WERI-Rb-1 (cell line): ENCODE measurements at regions not wholly inside any gene's neighbourhood (a gene's known extent, or its start where the extent isn't known, plus 50 kb on each side); places are given as distances from the start of the nearest gene placed in this dataset.

ENCODE experiments used
- DNase-seq: peaks from one replicate; pipeline ENCODE4 v3.0.0-alpha.2; 2020
- H3K27ac ChIP-seq: fragments of 250-450 bp; sonication (Bioruptor Pico); 2 replicates; pipeline ENCODE4 v1.5.1; 2020; ENCODE audit warnings: mild to moderate bottlenecking, moderate library complexity
- H3K27me3 ChIP-seq: fragments of 250-450 bp; sonication (Bioruptor Pico); 2 replicates; pipeline ENCODE4 v1.5.1; 2021; ENCODE audit warnings: mild to moderate bottlenecking, low read depth, moderate library complexity; ENCODE audit not compliant: insufficient read depth, severe bottlenecking
- H3K36me3 ChIP-seq: fragments of 250-450 bp; sonication (Bioruptor Pico); 2 replicates; pipeline ENCODE4 v1.5.1; 2020; ENCODE audit warnings: mild to moderate bottlenecking, moderate library complexity
- H3K4me3 ChIP-seq: 2 replicates; pipeline ENCODE4 v1.5.1; 2011; ENCODE audit warnings: low read depth, mild to moderate bottlenecking, control low read depth, low read length
- H3K9me3 ChIP-seq: fragments of 250-450 bp; sonication (Bioruptor Pico); 2 replicates; pipeline ENCODE4 v1.5.1; 2021; ENCODE audit warnings: mild to moderate bottlenecking, moderate library complexity; ENCODE audit not compliant: severe bottlenecking
- TF ChIP-seq, protein P1 (sequence below): IDR thresholded peaks from 2 replicates; pipeline ENCODE4 v1.5.1; 2011; ENCODE audit warnings: low read depth, mild to moderate bottlenecking, control low read depth, inconsistent platforms, low read length

DNA sequence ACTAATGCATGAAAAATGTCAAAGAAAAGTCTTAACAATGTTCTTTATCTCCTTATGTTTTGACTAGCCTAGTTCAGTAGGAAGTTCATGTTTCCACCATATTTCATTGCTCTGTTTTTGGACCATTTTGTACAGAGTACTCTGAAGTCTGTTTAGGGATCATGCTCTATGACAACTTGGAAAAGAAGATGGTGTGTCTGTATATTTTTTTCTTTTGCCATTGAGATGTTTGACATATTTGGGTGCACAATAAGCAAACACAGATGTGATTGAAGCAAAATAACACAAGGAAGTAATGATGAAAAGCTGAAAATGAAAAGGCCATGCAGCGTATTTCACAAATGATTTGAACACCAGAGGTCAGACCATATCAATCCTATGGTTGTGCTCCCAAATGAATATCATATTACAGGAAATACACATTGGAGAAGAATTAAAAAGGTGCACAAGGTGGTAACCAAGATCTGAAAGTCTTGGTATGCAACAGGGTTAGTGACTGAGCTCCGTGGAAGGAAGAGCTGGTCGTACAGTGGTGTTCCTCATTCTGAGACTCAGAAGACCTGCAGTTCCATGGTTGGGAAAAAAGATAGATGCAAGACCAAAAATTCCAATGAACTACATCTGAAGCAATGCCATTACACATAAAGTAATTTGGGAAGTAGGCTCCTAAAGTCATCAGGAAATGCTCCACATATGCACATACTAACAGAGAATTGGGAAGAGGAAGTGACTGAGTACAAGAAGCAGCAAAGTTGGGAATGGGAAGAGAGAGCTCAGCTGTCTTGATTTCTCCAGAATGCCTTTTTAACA, 463.5 kb downstream of the LMO4 start:
- Histone ChIP-seq H3K9me3 (no peaks in the 10 kb centered on the region), H3K36me3 (no peaks in the 10 kb centered on the region), H3K27ac (no peak overlapping the region), H3K4me3 (no peak overlapping the region), H3K27me3 (no peaks in the 10 kb centered on the region)
- TF ChIP-seq, protein P1, sequence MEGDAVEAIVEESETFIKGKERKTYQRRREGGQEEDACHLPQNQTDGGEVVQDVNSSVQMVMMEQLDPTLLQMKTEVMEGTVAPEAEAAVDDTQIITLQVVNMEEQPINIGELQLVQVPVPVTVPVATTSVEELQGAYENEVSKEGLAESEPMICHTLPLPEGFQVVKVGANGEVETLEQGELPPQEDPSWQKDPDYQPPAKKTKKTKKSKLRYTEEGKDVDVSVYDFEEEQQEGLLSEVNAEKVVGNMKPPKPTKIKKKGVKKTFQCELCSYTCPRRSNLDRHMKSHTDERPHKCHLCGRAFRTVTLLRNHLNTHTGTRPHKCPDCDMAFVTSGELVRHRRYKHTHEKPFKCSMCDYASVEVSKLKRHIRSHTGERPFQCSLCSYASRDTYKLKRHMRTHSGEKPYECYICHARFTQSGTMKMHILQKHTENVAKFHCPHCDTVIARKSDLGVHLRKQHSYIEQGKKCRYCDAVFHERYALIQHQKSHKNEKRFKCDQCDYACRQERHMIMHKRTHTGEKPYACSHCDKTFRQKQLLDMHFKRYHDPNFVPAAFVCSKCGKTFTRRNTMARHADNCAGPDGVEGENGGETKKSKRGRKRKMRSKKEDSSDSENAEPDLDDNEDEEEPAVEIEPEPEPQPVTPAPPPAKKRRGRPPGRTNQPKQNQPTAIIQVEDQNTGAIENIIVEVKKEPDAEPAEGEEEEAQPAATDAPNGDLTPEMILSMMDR = no peak
- no peak for DNase-seq

DNA sequence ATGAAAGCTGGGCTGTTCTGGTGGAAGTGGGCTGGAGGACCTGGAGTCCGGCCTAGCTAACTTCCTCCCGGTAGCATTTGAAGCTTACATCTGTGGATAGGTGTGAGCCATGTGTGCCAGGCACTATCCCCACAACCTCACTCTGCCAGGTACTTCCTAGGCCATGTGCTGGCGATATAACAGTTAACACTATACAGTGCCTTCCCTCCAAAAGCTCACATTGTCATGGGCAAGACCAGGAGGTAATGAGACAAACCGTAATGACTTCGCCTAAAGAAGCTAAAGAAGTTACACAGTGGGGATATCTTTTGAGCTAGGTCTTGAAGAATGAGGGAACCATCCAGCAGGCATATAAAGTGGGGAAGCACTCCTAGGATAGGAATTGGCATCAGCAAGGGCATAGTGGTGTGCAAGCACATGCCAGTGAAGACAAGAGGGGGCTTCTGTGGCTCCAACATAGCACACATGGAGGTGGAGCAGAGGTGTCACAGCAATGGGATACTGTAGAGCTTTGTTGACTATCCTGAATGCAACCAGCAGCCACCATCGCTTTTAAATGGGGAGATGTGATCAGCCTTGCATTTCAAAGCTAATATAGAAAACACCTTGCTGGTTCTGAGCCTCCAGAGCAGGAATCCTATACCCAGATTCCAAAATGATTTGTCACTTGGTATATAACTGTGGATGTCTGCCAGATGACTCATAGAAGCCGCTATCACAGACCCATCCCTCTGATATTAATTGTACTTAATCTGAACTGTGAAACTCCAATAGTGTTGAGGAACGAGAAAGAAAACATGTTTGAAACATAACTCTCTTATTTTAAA, 466.3 kb downstream of the LMO4 start:
- Histone ChIP-seq H3K9me3 (no peaks in the 10 kb centered on the region), H3K27ac (no peak overlapping the region), H3K27me3 (no peaks in the 10 kb centered on the region), H3K36me3 (no peaks in the 10 kb centered on the region), H3K4me3 (no peak overlapping the region)
- TF ChIP-seq, protein P1 = no peak
- no peak for DNase-seq

DNA sequence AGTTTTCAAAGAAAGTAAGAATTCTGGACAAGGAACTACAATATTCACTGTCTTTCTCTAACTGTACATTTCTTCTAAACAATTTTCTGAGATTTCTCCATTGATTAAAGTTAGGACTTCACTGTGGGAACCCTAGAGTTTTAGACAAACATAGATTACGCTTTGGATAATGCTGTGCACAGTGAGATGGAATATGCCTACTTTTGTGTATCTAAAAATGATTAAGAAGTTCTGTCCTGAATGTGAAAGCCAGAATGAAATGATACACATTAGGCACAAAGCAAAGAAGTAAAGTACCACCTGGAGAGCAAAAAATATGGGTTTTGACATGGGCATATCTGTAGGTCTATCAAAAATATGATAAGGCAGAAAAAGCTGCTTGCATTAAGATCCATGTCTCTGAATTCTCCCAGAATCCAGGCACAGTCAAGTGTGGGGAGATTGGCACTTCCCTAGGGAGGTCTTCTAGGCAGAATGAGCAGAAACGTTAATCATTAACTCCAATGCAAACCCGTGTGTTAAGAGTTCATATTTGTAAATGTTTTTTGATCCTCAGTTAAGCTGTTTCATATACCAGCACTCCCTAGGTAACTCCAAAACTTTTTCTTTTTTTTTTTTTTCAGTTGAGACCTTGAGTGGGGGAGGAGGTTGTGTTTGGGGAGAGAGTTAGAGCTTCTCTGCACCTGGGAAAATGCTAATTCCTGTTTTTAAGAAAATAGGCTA, 467.1 kb downstream of the LMO4 start:
- TF ChIP-seq, protein P1 = no peak
- no peak for DNase-seq
- Histone ChIP-seq H3K4me3 (no peak overlapping the region), H3K9me3 (no peaks in the 10 kb centered on the region), H3K36me3 (no peaks in the 10 kb centered on the region), H3K27ac (no peak overlapping the region), H3K27me3 (no peaks in the 10 kb centered on the region)

DNA sequence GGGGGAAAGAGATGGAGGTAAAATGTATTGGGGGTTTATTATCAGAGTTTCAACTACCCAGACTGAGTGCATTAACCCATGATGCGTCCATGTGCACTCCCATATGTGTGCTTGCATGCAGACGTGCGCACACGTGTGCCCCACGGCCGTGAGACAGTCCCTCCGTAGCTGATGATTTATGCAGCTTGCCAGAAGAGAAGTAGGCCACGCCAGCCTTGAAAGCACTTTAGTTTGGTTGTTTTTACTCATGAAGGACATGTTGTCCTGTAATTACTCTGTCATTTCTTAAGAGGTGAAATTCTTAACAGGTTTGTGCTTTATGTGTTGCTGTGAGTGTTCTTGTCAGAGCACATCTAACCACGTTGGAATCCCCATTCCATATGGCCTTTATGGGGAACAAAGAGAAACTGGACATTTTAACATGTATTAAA, 467.8 kb downstream of the LMO4 start:
- no peak for DNase-seq
- H3K27ac ChIP-seq = no peak overlapping the region
- TF ChIP-seq, protein P1 = no peak
- H3K36me3 ChIP-seq = no peaks in the 10 kb centered on the region
- H3K9me3 ChIP-seq = no peaks in the 10 kb centered on the region
- no peak overlapping the region for H3K4me3 ChIP-seq
- H3K27me3 ChIP-seq = no peaks in the 10 kb centered on the region

DNA sequence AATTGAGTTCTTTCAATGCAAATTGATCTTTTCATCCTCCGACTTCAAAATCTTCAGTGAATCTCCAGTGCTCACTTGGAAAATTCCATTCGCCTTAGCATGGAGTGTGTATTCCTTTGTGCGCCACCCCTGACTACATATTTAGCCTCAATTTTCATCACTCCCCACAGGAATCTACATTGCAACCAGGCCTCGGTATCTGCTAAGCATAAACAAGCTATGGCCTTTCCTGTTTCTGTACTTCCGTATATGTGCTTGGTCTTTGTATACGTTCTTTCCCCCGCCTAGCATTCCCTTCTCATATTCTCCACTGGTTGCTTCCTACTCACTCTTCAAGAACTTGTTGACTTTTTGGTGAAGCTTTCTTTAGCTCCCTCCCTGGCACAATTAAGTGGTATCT, 470.8 kb downstream of the LMO4 start:
- no peaks in the 10 kb centered on the region for H3K36me3 ChIP-seq
- no peaks in the 10 kb centered on the region for H3K27me3 ChIP-seq
- no peak overlapping the region for H3K4me3 ChIP-seq
- TF ChIP-seq, protein P1 = no peak
- no peak for DNase-seq
- H3K27ac ChIP-seq = no peak overlapping the region
- H3K9me3 ChIP-seq = no peaks in the 10 kb centered on the region
